ENCODE measurements at regions not wholly inside any gene's neighbourhood (a gene's known extent, or its start where the extent isn't known, plus 50 kb on each side); places are given as distances from the start of the nearest gene placed in this dataset.

DNA sequence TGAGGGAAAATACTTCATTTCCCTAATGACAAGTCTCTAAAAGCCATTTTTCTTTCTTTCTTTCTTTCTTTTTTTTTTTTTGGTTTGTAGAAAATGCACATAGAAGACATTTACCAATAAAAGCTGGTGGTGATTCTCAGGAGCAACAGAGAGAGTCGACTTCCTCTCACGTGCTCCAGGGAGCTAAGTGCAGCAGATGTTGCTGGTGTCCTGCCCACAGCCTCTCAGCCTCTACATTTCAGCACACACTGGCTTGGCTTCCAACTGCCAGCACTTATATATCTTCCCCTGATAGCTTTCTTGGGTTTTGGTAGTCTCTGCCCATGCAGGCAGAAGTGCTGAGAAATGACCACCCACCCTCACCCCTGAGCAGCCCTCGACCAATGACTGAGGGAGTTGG, 58.4 kb upstream of the MARCHF10 start:
- TF ChIP-seq CTCF (IDR thresholded peaks at IDR 0.05) (no peak), EZH2phosphoT487 (IDR thresholded peaks at IDR 0.05) (no peak), EZH2 (IDR thresholded peaks at IDR 0.05) (no peak)

All from neural progenitor cell (in vitro differentiated cells).